Fibroblast of lung (primary cell): ENCODE measurements at regions not wholly inside any gene's neighbourhood (a gene's known extent, or its start where the extent isn't known, plus 50 kb on each side); places are given as distances from the start of the nearest gene placed in this dataset.

Source experiments
- DNase-seq, 2 donors: peaks; one replicate each; pipeline versions ENCODE4 v3.0.0 to v3.0.0-alpha.2; 2010; ENCODE audit warnings: low read depth in 2 of 2
- H2AFZ ChIP-seq: 2 replicates; pipeline ENCODE4 v1.5.1; 2012; ENCODE audit warnings: low read length, control low read depth, inconsistent platforms
- H3K27ac ChIP-seq: 2 replicates; pipeline ENCODE4 v1.5.1; 2011; ENCODE audit warnings: low read length, control low read depth; ENCODE audit not compliant: insufficient read depth
- H3K27me3 ChIP-seq: 2 replicates; pipeline ENCODE4 v1.5.1; 2011; ENCODE audit warnings: mild to moderate bottlenecking, low read length; ENCODE audit not compliant: control insufficient read depth, insufficient read depth
- H3K36me3 ChIP-seq: 2 replicates; pipeline ENCODE4 v1.5.1; 2011; ENCODE audit warnings: low read length; ENCODE audit not compliant: control insufficient read depth, insufficient read depth
- H3K4me1 ChIP-seq: 2 replicates; pipeline ENCODE4 v1.5.1; 2011; ENCODE audit warnings: low read length; ENCODE audit not compliant: control insufficient read depth, insufficient read depth; ENCODE audit errors: extremely low read depth
- H3K4me2 ChIP-seq: 2 replicates; pipeline ENCODE4 v1.5.1; 2011; ENCODE audit warnings: low read length, control low read depth; ENCODE audit not compliant: insufficient read depth; ENCODE audit errors: extremely low read depth
- H3K4me3 ChIP-seq, 4 experiments: fragments of 200-600 bp in 1 of 4; sonication (generic) in 1 of 4; replicated peaks in 1 of 4; 2 replicates each; pipeline ENCODE4 v1.5.1; 2011 to 2016; ENCODE audit warnings: low read length in 4 of 4, low read depth in 3 of 4, mild to moderate bottlenecking in 3 of 4, control low read depth in 2 of 4, inconsistent platforms in 1 of 4, mixed read lengths in 1 of 4; ENCODE audit not compliant: insufficient read depth in 1 of 4; ENCODE audit errors: control extremely low read depth in 1 of 4
- H3K79me2 ChIP-seq: 2 replicates; pipeline ENCODE4 v1.5.1; 2012; ENCODE audit warnings: mild to moderate bottlenecking, low read length, inconsistent platforms; ENCODE audit not compliant: control insufficient read depth, insufficient read depth
- H3K9ac ChIP-seq: 2 replicates; pipeline ENCODE4 v1.5.1; 2011; ENCODE audit warnings: mild to moderate bottlenecking, low read length, control low read depth; ENCODE audit not compliant: insufficient read depth
- H3K9me3 ChIP-seq: 2 replicates; pipeline ENCODE4 v1.5.1; 2012; ENCODE audit warnings: low read depth, low read length; ENCODE audit not compliant: control insufficient read depth, insufficient read depth
- H4K20me1 ChIP-seq: 2 replicates; pipeline ENCODE4 v1.5.1; 2011; ENCODE audit warnings: low read length; ENCODE audit not compliant: control insufficient read depth, insufficient read depth; ENCODE audit errors: extremely low read depth
- EZH2 ChIP-seq: IDR thresholded peaks from 2 replicates; pipeline ENCODE4 v1.5.1; 2012; ENCODE audit warnings: low read length, control low read depth, mild to moderate bottlenecking; ENCODE audit errors: missing control alignments
- TF ChIP-seq, protein P1 (sequence below), 2 donors: IDR thresholded peaks in 1 of 2; conservative IDR thresholded peaks in 1 of 2; 1 replicate in 1 of 2; 2 replicates in 1 of 2; pipeline ENCODE4 v1.5.1; 2011 to 2012; ENCODE audit warnings: low read length in 2 of 2, control low read depth in 1 of 2, inconsistent platforms in 1 of 2, low read depth in 1 of 2, mild to moderate bottlenecking in 1 of 2

DNA sequence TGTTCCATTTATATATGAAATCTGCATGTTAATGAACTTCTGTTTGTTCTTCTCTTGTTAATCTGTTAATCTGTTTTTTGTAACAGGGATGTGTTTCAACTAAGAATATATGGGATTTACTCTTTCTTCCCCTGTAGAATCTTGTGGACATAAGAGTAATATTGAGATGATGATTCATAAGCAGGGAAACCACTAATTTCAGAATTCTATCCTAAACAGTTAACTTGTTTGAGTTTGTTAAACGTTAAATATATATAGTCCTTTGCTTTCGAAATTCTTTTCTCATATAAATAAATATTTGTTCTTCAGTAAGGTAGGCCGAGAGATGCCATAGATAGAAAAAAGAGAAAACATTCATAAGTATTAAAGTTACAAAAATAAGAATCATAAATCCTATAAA lies 1052.2 kb upstream of the SPRY2 start:
- DNase-seq, result no peak
- no peaks in the 10 kb centered on the region for H3K36me3 ChIP-seq
- no peaks in the 10 kb centered on the region for H3K9me3 ChIP-seq
- H3K4me3 ChIP-seq, result no peak overlapping the region
- H4K20me1 ChIP-seq, result no peaks in the 10 kb centered on the region
- no peaks in the 10 kb centered on the region for H3K27me3 ChIP-seq
- H3K9ac ChIP-seq, result no peak overlapping the region
- TF ChIP-seq, protein P1, sequence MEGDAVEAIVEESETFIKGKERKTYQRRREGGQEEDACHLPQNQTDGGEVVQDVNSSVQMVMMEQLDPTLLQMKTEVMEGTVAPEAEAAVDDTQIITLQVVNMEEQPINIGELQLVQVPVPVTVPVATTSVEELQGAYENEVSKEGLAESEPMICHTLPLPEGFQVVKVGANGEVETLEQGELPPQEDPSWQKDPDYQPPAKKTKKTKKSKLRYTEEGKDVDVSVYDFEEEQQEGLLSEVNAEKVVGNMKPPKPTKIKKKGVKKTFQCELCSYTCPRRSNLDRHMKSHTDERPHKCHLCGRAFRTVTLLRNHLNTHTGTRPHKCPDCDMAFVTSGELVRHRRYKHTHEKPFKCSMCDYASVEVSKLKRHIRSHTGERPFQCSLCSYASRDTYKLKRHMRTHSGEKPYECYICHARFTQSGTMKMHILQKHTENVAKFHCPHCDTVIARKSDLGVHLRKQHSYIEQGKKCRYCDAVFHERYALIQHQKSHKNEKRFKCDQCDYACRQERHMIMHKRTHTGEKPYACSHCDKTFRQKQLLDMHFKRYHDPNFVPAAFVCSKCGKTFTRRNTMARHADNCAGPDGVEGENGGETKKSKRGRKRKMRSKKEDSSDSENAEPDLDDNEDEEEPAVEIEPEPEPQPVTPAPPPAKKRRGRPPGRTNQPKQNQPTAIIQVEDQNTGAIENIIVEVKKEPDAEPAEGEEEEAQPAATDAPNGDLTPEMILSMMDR (conservative IDR thresholded peaks at IDR 0.05 in 1 of 2, IDR thresholded peaks at IDR 0.05 in 1 of 2; ENCODE audit: low read depth in 1 of 2, low read length in 2 of 2), result no peak
- TF ChIP-seq EZH2, result no peak
- H2AFZ ChIP-seq, result no peak overlapping the region
- H3K79me2 ChIP-seq, result no peaks in the 10 kb centered on the region
- no peak overlapping the region for H3K27ac ChIP-seq
- H3K4me2 ChIP-seq, result no peak overlapping the region
- no peaks in the 10 kb centered on the region for H3K4me1 ChIP-seq

DNA sequence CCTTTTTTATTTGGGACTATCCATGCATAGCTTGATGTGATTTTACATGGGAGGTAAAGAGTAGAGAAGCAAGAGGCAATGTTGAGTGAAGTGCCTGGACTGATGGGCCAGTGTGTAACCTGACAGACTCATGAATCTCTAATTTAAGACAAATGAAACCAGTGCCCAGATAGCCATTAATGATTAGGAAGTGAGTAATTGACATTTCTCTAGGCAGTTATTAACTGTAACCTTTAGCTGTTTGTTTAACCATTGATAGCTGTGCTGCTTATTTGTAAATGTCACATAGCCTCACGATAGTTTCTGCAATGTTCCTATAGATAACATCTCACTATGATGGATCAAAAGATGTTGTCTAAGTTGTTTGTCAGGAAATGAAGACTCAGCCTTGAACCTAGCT lies 1047.5 kb upstream of the SPRY2 start:
- TF ChIP-seq, protein P1 (conservative IDR thresholded peaks at IDR 0.05 in 1 of 2, IDR thresholded peaks at IDR 0.05 in 1 of 2; ENCODE audit: low read depth in 1 of 2, low read length in 2 of 2), result no peak
- no peak for TF ChIP-seq EZH2
- no peaks in the 10 kb centered on the region for H4K20me1 ChIP-seq
- H3K27me3 ChIP-seq, result no peaks in the 10 kb centered on the region
- no peaks in the 10 kb centered on the region for H3K36me3 ChIP-seq
- H2AFZ ChIP-seq, result no peak overlapping the region
- no peak for DNase-seq
- no peak overlapping the region for H3K27ac ChIP-seq
- no peaks in the 10 kb centered on the region for H3K79me2 ChIP-seq
- H3K4me1 ChIP-seq, result no peaks in the 10 kb centered on the region
- no peak overlapping the region for H3K9ac ChIP-seq
- H3K4me3 ChIP-seq, result no peak overlapping the region
- H3K9me3 ChIP-seq, result no peaks in the 10 kb centered on the region
- no peak overlapping the region for H3K4me2 ChIP-seq

DNA sequence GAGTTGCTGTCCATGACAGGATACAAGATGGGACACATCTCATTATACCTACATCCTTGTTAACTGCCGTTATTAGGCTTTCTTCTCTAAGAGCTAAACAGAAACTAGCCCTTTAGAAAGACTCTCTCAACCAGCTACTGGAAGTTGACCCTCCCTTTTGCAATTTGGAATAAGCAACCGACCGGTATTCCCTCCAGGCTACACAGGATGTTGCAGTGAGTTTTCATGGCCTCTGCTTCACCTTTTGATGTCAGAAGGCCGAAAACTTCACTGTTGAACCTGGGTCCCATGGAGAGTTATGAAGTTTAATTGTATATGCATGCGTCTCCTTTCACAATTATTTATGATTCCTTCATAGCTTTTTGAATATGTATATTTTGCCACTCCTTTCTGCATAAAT lies 1042.5 kb upstream of the SPRY2 start:
- no peaks in the 10 kb centered on the region for H3K36me3 ChIP-seq
- H3K4me1 ChIP-seq, result no peaks in the 10 kb centered on the region
- H3K9ac ChIP-seq, result no peak overlapping the region
- no peaks in the 10 kb centered on the region for H3K79me2 ChIP-seq
- no peaks in the 10 kb centered on the region for H3K9me3 ChIP-seq
- H4K20me1 ChIP-seq, result no peaks in the 10 kb centered on the region
- no peak overlapping the region for H3K4me2 ChIP-seq
- no peak for TF ChIP-seq EZH2
- TF ChIP-seq, protein P1 (conservative IDR thresholded peaks at IDR 0.05 in 1 of 2, IDR thresholded peaks at IDR 0.05 in 1 of 2; ENCODE audit: low read depth in 1 of 2, low read length in 2 of 2), result no peak
- H3K27me3 ChIP-seq, result no peaks in the 10 kb centered on the region
- H3K4me3 ChIP-seq, result no peak overlapping the region
- no peak overlapping the region for H3K27ac ChIP-seq
- DNase-seq, result no peak
- no peak overlapping the region for H2AFZ ChIP-seq
